HG03025 (cell line): ENCODE measurements at regions not wholly inside any gene's neighbourhood (a gene's known extent, or its start where the extent isn't known, plus 50 kb on each side); places are given as distances from the start of the nearest gene placed in this dataset.

Experiments
- ATAC-seq: cut with Tn5 transposase; IDR thresholded peaks from one replicate; pipeline ENCODE4 v1.9.1; 2021; ENCODE audit warnings: mild to moderate bottlenecking, moderate library complexity; ENCODE audit not compliant: unreplicated experiment, low FRiP score

DNA sequence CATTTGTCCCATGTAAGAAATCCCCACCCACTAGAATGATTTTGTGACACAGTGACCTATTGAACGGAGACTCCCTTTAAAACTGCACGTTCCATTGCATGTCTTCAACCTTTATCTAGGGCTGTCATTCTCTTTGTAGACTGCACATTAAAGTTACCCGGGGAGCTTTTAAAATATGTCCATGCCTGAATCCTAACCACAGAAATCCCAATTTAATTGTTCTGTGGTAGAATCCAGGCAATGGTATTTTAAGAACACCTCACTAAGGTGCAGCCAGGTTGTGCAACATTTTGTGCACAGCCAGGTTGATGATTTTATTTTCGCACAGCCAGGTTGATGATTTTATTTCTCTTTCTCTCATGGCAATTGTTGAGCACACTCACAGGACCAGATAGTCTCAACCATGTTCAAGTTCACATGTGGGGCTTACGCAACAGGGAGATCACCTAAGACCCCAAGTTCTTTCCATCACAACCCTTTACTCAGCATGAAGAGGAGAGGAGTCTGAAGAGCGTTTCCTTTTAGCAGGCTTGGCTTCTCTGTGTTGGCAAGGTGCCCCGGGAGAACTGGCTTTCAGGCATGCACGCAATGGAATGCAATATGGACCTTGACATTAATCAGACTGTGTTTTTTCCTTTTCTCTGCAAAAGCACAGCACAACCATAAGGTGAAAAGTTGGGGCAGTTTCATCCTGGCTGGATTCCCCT lies 467.3 kb upstream of the ETAA1 start:
- ATAC-seq = no peak

DNA sequence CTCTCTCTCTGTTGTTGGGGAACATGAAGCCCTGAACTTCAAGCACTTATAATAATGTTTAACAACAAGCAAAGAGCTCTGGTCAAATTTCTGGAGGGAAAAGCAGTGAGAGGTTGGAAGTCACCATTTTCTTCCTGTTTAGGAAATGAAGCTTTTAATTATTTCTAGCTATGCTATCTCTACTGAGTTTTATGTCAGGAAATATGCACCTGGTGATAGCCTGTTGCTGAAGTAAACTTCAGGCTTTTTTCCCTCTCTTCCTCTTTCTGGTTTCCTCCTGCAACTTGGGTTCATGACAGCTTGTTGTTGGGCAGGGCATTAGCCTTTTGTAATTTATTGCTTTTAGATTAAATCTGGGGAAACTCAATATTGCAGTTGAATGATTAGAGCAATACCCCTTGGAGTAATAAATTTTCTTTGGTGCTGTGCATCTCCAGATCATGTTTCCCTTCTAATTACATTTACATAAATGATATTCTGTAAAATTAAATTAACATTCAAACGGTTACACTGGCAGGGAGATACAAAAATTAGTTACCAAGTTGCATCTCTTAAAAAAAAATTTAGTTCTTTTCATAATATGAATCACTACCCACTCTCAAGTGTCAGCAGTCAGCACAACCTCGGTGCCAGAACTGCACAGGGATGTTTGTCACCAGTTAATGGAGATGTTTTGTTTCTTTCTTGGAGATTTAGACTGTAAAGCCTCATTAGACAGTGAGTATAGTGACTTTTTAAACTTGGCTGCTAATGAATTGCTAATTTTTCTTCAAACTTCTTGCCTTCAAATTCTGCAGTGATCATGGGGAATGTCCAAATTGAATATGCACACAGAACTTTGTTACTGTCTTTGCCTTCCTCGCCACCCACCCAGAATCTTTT lies 466.6 kb upstream of the ETAA1 start:
- no peak for ATAC-seq

DNA sequence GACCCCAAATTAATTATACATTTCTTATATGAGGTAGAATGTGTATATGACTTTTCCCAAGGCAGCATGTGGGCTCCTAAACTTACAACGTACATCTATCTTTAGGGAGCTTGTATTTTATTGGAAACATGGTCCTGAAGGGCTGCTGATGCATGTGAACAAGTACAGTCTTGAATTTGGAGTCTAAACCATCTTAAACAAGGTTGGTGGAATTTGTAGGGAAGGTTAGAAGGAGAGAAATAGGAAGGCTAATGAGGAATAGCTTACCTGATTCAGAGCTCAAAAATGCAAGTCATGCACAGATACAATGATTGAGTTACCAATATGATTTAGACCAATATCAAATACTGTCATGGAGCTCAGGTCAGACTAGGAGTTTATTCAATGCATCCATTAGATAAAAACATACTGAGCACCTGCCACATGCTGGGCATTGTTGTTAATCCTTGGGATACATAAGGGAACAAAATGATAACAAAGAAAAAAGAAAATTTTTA lies 458.6 kb upstream of the ETAA1 start:
- no peak for ATAC-seq

DNA sequence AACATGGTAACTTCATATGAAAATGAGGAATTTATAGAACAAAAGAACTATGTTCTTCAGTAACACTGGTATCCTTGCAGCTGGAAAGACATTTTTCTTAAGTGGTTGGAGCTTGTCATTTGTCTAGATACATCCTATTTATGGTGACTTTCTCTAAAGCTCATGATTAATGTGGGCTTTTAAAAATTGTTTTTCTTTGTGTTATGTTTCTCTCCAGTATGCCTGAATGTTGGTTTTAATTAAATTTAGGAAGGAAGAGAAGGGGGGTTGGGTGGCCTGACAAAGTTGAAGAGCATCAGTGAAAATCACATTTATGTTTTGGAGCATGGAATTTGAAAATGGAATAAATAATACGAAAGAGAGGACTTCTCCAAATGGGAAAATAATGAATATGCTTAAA lies 457.1 kb upstream of the ETAA1 start:
- no peak for ATAC-seq

DNA sequence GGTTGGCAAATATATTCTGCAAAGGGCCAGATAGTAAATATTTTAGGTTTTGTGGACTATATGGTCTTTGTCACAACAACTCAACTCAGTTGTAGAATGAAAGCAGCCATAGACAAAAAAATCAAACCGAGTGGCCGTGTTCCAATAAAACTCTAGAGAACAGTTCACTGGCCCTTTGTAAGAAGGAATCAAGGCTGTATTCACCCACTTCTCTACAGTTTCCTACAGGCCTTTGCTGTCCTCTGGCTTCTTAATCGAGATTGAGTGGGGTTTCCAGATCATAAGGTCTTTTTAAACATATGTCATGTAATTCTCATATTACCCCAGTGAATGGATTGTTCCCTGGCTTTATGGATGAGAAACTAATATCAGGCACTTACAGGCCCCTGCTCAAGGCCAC lies 448.9 kb upstream of the ETAA1 start:
- no peak for ATAC-seq

DNA sequence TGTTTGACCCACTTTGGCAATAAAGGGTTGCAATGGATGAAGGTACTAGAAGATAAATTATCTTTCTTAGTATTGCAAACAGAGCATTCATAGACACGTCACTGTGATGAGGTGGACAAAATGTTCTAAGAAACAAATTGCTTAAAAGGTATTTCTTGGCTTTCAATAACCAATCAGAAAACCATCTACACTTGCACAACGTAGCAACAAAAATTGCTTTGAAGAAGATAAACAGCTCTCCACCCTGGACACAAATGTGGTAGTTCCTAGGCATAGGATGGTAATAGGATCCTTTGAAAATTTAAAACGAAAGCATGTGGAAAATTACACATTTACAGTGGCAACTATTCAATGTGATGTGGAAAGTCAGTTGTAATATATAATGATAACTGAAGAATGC lies 439.9 kb upstream of the ETAA1 start:
- ATAC-seq = no peak

DNA sequence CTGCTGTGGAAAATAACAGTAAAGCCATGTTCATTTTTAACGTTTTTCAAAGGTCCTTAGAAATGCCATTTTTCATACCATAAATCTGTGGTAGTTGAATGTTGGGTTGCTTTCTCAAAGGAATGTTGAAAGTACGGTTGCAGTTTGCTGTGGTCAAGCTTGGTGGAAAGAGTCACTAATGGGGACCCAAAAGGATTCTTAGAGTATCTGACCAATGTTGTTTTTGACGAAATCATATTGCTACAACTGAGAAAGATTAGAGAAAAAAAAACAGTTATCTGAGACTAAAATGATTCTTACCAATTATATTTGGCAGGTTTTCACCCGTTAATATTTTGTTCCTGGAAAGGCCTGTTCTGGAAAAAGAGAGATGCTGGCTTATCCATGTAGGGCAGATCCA lies 439.5 kb upstream of the ETAA1 start:
- no peak for ATAC-seq

DNA sequence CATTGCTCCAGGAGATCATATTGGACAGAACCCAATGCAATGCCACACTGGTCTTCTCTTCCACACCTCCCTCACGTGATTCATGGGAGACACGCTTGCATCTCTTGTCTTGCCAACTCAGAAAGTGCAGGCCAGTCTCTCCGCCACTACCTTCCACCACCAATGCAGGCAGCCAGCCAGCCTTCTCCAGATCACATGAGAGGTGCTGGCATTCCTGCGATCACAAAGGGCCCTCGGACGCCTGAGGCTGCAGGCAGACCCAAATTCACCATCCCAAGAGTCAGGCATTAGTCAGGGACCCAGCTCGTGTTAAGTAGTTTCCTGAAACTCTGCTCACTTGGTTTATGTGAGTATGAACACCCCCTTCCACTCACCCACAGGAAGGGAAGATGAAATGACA lies 437.0 kb upstream of the ETAA1 start:
- ATAC-seq = no peak

DNA sequence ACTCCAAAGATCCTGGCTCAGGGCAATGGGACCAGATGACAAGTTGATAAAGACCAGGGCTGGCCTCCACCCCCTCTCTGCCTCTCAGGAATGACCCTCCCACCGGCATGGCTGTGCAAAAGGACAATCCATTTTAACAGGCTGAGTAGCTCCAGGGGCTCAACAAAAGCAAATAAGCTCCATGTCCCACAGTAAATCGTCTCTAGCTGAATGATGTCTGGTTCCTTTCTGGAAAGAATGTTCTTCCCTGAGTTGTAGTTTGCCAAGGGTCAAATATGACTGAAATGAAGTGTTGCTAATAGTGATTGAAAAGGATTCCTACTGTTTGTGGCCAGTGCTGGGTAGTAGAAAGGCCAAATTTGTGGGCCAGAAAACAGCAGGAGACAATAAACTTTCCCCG lies 434.4 kb upstream of the ETAA1 start:
- ATAC-seq = no peak

DNA sequence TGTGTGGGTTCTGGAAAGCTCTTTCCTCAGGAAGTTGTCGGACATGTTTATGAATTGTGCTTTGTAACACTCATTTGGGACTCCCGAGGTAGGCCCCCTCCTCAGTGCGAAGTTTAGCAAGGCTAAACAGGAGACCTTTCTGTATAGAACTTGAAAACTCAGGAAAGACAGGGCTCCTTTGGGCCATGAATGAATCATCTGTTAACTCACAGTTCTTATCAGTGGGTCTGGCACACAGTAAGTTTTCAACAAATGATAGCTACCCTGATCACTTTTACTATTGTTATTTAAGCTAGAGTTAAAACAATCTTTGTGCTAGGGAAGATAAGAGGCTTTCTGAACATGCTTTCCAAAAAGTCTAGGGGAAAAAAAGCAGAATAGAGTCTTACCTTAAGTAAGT lies 430.5 kb upstream of the ETAA1 start:
- ATAC-seq = no peak

DNA sequence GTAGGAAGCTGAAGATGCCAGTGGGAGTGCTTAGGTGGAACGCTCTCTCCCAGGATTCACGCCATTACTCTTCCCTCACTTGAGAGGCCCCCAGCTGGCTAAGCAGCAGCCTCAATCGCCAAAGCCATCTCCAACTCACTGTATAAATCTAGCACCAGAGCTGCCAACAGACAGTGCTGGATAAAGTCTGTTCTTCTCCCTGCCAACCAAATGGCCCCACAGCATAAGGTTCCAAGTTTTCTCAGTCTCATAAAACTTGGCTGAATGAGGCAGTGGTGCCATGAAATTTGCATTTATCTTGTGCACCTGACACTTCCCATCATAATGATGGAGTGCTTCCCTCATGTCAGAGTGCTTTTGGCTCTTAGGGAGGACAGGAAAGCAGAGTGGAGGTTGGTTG lies 428.2 kb upstream of the ETAA1 start:
- ATAC-seq = no peak

DNA sequence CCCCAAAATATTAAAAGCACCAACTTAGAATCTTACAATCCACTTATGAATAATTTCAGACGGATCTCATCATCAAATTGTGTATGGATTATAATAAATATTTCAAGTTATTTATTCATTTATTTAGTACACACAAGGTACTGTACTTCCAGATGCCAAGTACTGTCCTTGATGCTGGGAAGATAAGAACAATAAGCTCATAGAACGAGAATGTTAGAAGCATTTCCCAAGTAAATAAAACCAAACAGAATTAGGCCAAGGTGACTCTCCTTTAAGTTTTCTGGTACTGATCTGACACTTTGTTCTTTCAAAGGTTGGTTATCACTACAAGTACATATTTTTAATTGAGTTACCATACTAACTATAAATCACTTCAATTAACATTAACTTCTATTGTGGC lies 416.1 kb upstream of the ETAA1 start:
- no peak for ATAC-seq

DNA sequence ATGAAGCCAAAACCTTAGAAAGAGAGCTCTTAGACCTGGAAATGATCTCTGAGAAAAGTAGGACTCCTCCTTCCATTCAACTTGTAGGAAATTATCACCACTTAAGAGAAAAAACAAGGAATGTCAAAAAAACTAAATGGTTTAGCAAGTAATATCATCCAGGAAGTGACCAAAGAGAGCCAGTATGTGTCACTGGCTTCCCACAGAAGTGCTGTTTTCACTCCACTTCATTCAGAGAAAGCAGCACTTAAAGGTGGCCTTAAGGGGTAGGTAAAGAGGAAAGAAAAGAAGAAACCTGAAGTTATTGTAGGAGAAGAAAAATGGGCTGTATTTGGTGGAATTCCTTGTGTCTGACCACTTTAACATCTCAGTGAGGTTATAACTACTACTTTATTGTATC lies 414.4 kb upstream of the ETAA1 start:
- ATAC-seq = no peak

DNA sequence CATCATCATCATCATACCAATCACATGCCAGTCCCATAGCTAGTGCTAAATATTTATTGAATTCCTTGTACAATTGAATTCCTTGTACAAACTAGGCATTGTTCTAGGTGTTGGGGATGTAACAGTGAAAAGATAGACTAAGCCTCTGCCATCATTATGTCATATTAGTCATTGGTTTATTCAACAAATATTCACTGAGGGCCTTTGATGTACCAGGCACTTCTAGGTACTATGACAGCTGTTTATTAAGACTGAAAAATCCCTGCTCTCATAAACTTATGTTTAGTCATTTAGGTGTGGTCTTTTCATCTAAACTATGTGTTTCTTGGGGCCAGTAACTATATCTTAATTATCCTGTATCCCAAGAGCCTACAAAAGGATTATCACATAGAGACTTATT lies 412.3 kb upstream of the ETAA1 start:
- no peak for ATAC-seq

DNA sequence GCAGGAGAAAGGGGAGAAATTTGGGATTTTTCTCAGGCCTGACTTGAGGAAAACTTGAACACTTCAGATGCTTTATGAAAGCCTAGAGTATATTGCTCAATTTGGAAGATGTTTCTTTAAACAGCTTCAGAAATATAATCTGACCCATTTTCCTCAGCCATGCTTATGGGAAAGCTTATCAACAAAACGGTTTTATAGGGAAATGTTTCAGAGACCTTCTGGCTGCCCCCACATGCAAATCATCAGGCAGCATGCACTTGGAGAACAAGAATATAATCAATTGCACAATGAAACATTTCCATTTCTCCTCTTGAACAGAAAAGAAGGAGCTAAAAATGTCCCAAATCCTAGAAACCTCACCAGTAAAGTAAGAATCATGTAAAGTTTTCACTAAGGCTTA lies 411.2 kb upstream of the ETAA1 start:
- no peak for ATAC-seq

DNA sequence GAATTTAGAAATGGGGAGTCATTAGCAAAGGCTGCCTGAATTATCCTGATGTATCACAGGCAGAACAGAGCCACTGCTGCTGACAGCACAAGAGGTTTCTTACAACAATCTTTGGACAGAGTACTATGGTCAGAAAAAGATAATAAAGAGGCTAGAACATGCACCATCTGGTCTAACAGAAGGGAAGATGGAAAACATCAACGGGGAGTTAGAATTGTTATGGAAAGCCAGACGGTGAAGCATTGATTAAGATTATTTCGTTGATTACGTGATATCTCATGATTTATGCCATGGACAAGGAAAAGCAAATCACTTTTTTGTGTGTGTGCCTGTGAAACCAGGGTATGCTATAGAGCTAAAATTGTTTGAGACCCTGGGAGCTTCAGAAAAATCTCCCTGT lies 409.4 kb upstream of the ETAA1 start:
- no peak for ATAC-seq

DNA sequence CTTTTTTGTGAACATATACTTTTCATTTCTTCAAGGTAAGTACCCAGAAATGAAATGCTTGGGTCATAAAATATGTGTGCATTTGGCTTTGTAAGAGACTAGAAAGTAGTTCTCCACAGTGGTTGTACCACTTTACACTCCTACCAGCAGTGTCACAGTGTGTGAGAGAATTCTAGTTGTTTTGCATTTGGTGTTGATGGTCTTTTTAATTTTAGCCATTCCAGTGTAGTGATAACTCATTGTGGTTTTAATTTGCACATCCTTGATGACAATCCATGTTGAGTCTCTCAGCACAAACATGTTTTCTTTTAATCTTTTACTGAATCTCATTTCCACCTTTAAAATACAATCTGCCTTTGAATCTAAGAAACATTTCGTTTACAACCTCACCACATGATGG lies 402.5 kb upstream of the ETAA1 start:
- no peak for ATAC-seq

DNA sequence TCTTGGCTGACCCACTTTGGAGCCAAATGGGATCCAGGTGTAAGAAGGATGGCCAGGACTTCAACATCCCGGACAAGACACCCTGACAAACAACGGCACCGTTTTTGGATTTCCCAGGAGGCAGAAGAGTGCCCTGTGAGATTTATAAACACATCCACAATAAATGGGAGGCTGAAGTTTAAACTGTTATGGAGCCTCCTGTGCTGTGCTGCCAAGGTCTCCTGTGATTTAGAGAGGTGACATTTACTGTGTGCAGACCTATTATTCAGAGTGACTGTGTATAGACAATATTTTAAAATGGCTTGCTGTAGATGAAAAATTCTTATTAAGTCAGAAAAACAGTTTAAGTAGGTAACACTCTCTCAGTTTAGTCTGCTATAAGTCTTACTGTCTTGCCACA lies 401.5 kb upstream of the ETAA1 start:
- ATAC-seq = no peak

DNA sequence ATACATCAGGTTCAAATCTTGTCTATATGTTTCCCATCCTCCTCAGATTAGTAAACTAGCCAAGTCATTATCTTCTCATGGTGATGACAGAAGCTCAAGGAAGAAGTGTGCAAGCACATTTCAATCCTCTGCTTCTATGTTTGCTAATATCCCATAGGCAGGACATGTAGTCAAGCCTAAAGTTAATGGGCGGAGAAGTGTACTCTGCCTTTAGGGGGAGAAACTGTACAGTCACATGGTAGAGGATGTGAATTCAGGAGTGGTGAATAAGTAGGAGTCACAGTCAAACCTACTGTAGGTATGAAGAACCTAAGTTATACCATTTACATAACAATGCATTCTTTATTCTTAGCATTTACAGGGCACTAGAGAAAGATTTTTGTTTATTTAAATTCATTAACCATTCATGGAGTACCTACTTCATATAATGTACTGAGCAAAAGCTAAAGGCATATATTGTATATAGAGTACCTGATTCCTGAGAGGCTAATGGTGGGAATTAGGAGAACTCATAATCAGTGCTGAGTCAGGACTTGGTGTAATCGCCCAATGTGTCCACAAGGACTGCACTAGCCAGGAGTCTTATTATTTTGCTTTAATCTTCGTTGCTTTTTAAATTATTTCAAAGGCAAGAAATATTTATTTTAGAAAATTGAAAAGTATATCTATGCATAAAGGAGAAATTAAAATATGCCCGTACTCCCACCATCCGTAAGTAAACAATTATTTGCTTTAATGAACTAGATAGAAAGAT lies 394.3 kb upstream of the ETAA1 start:
- no peak for ATAC-seq

DNA sequence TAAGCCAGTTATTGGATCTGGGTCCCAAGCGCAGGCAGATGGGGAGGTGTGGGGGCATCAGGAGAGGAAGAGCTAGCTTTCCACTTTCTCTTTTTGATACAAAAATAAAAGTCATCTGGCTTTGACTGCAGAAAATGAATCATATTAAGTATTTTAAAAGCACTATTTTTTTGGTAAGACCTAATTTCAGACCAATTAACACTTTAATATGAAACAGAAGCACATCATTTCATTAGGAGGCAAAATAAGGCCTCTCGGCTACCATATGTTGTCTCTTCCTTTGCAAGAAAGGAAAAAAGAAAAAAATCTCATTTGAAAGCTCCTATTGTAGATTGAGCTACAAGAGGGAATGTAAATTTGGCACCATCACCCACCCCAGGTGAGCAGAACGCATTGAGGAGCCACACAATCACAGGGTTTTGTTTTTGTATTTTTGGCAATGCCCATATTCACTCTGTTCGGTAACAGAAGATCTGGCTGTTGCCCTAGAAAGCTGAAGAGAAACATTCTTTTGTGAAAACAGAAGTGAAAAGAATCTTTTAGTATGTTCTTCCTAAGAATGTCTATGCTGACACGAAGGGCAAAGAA lies 390.7 kb upstream of the ETAA1 start:
- no peak for ATAC-seq

DNA sequence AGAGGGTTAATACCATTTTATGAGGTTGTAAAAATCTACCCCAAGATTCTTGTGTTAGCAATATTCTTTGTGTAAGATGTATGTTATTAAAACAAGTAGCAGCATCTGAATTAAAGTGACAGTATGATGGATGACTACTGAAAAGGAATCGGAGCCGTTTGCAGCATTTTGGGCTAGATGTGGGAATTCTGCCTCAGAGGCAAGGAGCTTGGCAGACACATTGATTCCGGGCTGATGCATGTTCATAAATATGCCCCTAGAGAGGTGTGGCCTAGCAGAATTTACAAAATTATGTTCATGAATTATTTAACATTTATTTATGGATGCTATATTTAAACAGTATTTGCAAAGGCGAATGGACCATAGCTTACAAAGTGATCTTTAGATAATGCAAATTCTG lies 389.0 kb upstream of the ETAA1 start:
- no peak for ATAC-seq
